HG02970 (cell line): ENCODE measurements at regions not wholly inside any gene's neighbourhood (a gene's known extent, or its start where the extent isn't known, plus 50 kb on each side); places are given as distances from the start of the nearest gene placed in this dataset.
"Not testable (repeated sequence)": the region's sequence is repeated elsewhere in the genome, so short reads cannot be mapped to it uniquely, and the experiment has no call there.

Experiments used
- ATAC-seq: cut with Tn5 transposase; IDR thresholded peaks from one replicate; pipeline ENCODE4 v1.9.1; 2021; ENCODE audit warnings: mild to moderate bottlenecking, moderate library complexity, moderate number of reproducible peaks; ENCODE audit not compliant: unreplicated experiment, low FRiP score

DNA sequence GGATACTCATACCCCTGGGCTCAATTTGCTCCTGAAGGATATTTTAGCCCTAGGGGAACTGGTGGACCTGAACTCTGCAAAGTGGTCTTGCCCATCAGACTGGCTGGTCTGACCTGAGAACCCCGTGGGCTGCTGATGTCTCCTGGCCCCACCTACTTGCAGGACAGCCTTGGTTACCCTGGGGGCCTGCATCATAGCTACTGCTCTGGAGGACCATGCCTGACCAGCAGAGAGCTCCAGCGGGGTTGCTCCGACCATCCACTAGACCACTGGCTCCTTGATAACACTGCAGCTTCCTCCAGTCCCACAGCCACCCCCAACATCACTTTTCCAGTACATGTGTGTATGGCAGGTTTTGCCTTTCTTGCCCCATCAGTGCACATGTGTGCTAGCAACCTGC is 331.6 kb upstream of the BRINP3 start:
- ATAC-seq, result no peak

DNA sequence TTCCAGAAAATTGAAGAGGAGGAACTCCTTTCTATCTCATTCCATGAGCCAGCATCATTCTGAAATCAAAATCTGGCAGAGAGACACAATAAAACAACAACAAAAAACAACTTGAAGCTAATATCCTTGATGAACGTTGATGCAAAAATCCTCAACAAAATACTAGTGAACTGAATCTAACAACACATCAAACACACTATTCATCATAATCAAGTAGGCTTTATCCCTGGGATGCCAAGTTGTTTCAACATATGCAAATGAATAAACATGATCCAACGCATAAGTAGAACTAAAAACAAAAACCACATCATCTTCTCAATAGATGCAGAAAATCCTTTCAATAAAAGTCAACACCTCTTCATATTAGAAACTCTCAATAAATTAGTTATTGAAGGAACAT is 335.3 kb upstream of the BRINP3 start:
- no peak for ATAC-seq

DNA sequence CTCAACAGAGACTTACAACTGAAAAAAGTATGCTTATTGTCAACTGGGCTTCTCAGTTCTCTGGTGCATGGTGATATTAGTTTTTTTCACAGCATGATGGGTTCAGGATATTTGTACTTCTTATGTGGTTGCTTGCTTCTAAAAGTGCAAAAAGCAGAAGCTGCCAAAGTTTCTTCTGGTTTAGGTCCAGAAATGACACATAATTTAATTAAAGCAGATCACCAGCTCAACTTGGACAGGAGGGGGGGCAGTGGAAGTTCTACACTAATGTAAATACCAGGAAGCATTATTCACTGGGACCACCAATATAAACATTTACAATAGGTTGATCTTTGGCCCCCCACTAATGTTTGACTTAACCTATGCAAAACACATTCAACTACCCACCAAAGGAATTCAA is 354.8 kb upstream of the BRINP3 start:
- ATAC-seq, result no peak

DNA sequence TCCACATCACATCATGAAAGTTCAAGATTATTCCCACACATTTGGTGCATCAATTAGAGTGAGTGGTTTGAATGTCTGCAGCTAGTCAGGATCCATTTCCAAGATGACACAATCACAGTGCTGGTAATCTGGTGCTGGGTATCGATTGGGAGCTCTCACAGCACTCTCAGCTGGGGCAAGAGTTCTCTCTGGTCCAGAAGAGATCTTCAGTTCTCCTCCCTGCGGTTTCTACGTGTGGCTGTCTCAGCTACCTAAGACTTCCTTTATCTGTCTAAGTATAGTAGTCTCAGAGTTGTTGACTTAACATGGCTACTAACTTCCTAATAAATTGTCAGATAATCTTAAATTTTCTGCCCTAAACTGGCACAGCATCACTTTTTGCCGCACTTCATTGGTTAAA is 358.0 kb upstream of the BRINP3 start:
- ATAC-seq, result no peak

DNA sequence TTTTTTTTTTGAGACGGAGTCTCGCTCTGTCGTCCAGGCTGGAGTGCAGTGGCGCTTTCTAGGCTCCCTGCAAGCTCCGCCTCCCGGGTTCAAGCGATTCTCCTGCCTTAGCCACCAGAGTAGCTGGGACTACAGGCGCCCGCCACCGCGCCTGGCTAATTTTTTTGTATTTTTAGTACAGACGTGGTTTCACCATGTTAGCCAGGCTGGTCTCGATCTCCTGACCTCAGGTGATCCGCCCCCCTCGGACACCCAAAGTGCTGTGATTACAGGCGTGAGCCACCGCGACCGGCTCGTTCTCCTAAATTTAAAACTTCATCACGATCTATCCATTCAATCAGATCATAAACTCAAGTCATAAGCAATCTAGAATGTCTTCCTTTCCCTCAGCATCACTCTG is 359.5 kb upstream of the BRINP3 start:
- ATAC-seq, result not testable (repeated sequence)

DNA sequence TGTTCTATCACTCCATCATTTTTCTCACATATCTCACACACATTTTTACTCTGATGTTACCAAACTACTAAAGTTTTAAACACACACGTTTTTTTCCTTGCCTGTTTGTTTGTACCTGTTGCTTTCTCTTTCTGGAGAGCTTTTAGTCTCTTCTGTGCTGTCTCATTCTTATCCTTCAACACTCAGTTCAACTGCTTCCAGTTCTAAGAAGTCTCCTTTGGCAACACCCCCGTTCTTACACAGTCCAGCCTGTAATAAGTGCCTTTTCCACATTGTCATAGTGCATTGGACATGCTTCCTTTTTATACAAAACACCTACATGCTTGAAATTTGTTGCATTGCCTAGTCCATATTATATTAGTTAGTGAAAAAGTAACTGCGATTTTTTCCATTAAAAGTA is 360.2 kb upstream of the BRINP3 start:
- ATAC-seq, result no peak

DNA sequence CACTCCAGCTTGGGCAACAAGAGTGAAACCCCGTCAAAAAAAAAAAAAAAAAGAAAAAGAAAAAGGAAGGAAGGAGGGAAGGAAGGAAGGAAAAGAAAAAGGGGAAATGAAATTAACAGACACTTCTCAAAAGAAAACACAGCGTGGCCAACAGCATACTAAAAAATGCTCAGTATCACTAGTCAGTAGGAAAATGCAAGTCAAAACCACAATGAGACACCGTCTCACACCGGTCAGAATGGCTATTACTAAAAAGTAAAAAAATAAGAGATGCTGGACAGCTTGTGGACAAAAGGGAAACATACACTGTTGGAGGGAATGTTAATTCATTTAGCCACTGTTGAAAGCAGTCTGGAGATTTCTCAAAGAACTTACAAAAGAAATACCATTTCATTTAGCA is 369.5 kb upstream of the BRINP3 start:
- no peak for ATAC-seq

DNA sequence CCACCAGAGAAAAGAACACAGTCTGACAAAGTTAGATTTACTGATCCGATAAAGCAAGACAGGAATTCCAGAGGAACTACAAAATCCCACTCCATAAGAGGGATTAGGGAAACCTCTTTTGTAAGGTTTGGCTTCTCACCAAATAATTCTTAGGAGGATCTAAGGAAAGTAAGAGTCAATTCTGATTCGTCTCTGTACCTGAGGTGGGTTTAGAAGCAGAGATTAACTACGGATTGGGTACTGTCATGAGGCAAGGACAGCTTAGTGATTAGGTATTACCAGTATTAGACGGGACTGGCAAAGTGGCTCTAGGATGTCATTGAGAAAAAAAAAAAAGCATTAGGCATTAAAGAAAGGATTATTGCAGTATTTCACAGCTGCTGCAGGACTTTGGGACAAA is 371.7 kb upstream of the BRINP3 start:
- no peak for ATAC-seq

DNA sequence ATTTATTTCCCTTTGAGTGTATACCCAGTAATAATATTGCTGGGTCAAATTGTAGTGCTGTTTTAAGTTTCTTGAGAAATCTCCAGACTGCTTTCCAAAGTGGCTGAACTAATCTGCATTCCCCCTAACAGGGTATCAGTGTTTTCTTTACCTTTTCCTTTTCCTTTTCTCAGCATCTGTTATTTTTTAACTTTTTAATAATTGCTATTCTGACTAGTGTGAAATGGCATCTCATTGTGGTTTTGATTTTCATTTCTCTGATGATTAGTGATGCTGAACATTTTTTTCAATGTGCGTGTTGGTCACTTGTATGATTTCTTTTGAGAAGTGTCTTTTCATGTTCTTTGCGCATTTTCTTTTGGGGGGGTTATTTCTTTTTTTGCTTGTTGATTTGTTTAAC is 374.9 kb upstream of the BRINP3 start:
- no peak for ATAC-seq

DNA sequence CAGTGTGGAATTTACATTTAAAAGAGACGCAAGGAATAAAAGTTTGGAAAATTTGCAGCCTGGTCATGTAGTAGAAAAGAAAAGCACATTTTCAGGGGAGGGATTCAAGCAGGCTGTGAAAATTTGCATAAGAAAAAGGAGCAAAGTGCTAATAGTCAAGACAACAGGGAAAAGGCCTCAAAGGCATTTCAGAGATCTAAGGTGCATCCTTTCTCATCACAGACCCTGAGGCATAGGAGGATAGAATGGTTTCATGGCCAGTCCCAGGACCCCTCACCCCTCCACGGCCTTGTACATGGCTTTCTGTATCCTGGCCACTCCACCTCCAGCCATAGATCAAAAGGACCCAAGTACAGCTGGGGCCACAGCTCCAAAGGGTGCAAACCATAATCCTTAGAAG is 380.5 kb upstream of the BRINP3 start:
- ATAC-seq, result no peak

DNA sequence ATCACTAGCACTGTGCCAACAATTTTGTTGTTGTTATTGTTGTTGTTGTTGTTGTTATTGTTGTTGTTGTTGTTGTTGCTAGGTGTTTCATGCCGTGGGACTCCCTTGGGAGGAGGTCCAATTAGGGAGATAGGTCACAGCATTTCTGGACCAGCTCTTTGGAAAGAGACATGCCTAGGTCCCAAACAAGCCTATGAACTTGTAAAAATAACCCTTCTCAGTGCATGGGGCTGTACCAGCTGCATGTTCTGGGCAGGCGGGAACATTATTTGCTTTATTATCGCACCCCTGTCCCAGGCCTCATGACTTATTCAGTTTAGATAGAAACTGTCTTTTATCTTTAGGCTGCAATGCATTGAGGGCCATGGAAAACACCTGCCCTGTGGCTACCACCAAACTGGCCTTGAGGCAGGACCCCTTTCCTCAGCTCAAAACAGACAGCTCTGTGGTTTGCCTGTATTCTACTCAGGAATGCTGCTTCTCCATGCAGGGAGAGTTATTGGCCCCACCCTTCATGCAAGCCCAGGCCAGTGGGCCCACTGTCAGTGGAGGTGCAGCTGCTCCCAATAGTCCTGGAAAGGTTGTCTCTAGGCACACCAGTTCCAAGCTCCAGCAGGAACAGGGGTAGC is 386.5 kb upstream of the BRINP3 start:
- no peak for ATAC-seq

DNA sequence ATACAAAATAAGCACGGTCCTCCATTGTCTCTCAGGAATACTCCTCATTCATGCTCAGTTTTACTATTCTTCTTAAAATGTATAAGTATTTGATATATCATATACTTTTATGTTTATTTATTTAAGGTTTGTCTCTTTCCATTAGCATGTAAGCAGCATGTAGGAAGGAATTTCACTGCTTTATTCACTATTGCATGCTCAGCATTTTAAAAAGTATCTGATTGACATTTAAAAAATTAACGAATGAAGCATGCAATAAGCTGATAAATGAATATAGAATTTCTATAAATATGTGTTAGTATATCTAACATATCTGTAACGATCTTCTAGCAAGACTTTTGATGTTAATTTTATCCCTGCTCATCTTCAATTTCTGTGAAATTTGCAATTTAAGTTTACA is 402.7 kb upstream of the BRINP3 start:
- no peak for ATAC-seq

DNA sequence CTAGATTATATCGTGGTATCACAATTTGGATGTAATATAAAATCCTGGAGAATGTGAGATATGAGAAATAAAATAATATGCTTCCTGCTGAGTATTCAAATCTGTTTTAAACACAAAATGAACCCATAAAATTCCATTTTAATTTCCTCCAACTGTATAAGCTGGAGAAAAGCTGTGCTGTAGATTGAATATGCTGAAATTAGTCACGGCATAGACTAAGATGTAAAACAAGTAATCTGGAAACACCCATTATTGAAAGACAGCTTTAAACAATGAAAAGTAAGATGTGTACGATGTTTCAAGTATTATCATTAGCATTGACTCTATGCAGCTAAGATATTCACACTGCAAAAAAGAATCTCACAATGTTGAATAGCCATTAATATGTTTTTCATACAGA is 403.4 kb upstream of the BRINP3 start:
- no peak for ATAC-seq

DNA sequence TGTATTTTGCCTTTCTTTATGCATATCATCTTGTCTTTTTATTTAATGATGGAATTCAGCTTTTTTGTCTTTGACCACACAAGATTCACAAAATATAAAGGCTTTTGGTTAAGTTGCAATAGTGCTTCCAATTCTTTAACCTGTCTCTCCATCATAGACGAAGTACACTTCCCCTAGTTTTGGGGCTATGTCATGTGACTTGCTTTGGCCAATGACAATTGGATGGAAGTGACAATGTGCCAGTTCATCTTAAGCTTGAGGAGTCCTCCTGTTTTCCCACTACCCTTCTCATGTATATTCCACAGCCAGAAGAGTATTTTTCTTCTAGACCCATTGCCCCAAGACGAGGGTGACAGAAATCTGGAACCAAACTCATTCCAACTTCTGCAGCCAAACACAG is 419.6 kb upstream of the BRINP3 start:
- no peak for ATAC-seq

DNA sequence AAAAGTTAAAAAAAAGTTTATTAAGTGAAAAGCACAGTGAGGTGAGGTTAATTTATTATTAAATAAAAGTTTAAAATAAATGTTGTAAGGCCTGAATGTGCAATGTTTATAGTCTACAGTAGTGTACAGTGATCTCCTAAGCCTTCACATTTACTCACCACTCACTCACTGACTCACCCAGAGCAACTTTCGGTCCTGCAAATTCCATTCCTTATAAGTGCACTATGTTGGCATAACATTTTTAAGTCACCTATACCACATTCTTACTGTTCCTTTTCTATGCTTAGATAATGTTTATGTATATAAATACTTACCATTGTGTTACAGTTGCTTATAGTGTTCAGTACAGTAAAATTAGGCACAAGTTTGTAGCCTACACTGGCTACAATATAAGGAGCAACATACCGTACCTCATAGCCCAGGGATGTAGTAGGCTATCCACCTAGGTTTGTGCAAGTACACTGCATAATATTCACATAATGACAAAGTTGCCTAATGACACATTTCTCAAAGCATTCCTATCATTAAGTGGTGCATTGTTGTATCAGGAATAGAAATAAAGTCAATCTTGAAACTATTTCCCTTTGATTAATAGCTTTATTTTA is 426.5 kb upstream of the BRINP3 start:
- ATAC-seq, result no peak

DNA sequence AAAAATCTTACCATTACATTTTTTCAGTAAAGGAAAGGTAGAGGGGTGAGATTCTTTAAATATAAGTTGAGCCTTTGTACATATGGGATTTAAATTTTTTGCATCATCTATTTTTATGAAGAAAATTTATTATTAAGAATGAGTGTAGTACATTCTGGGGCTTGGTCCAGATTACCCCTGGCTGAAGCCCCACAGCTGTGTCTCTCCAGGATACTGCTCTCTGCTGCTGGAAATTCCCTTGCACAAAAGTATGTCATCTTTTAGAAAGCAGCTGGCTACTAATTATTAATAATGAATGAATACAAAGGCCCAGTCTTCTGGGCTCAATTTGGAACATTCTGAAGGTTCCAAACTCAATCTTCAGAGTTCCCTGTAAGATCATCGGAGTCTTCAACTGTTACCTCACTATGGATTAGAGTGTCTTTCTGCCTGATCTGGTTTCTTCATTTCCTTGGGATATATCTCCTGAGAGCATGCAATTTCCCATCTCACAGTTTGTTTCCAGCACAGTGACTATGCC is 428.6 kb upstream of the BRINP3 start:
- ATAC-seq, result no peak

DNA sequence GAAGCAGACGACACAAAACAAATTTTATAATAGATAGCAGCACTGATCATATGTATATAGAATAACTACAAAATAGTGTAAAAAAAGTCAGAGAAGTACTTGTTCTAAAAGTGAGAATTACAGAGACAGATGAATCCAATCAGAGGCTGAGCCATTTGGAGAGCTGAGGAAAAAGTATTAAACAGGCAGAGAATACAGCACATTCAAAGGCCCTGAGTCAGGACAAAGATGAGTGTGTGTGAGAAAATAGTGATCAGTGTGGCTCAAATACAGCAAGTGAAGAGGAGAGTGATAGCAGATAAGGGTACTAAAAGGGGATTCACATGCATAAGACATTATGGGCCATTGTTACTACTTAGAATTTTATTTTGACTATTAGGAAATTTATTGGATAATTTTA is 430.6 kb upstream of the BRINP3 start:
- no peak for ATAC-seq

DNA sequence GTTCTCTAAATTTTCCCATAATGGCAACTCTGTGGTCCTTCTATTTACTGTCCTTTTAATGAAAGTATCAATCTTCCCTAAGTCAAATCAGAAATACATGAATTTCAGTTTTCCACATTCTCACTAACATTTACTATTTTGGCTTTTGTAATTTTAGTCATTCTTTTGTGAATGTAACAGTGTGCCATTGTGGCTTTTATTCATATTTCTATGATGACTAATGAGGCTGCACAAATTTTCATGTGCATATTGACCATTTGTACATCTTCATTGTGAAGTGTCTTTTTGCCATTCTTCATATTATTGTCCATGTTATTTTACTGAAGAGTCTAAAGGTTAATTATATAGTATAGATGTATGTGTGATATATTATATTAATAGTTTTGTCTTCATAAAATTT is 431.0 kb upstream of the BRINP3 start:
- no peak for ATAC-seq

DNA sequence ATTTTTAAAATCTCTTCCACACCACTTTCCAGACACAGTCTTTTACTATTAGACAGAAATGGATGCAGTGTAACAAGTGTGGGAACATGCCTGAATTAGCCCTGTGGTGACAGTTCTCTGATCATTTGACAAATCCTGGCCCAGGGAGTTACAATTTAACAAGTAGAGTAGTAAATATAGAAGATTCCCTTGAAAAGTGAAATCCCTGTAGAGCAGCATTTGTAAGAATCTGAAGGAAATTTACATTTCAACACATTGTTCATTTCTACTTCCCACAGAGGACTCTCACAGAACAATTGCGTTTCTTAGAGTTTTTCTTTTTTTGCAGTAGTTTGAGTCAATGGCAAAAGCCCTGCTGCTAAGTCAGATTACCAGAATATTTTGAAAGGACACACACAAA is 458.3 kb upstream of the BRINP3 start:
- ATAC-seq, result no peak

DNA sequence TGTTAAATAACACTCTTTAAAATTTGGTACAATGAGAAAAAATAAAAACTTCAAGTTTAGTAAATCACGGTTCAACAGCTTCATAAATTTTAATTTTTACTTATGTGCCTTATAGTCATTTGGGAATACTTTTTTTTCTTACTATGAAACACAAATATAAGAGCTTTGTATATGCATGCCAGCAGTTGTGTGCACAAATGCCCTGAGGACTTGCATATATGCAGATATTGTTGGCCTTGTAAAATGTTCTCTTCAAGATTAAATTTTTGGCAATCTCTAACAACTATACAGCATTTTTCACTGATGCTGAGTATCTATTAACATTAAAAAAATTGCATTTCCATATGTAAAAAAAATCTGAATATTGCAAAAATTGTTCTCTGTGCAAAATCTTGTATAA is 458.7 kb upstream of the BRINP3 start:
- ATAC-seq, result no peak

DNA sequence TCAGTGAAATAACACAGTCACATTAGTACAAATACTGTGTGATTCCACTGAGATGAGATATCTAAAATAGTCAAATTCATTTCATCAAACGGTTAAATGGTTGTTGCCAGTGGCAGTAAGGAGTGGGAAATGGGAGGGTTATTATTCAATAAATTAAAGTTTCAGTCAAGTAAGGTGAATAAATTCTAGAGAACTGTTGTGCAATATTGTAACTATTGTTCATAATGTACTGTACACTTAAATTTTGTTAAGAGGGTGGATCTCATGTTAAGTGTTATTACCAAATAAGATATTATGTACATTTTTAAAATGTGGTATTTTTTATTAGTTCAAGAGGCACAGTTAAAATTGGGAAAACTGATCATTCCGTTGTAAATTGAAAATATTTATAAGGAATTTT is 463.3 kb upstream of the BRINP3 start:
- no peak for ATAC-seq

DNA sequence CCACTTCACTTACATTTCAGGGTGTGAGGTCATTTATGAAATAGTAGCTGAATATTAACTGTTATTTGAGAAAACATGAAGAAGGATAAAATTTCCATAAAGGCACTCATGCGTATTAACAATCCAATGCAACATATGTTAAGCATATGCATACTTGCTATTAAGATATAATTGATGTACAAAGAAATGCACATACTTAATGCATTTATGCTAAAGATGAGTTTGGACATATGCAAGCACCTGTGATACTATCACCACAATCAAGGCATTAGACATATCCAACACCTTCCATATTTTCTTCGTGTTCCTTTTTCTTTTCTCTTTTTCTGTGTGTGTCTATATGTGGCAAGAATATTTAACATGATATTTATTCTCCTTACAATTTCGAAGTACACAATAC is 464.8 kb upstream of the BRINP3 start:
- no peak for ATAC-seq

DNA sequence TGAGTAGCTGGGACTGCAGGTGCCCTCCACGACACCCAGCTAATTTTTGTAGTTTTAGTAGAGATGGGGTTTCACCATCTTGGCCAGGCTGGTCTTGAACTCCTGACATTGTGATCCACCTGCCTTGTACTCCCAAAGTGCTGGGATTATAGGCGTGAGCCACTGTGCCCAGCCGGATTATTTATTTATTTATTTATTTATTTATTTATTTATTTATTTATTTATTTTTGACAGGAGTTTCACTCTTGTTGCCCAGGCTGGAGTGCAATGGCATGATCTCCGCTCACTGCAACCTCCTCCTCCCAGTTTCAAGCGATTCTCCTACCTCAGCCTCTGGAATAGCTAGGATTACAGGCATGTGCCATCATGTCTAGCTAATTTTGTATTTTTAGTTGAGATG is 466.1 kb upstream of the BRINP3 start:
- ATAC-seq, result not testable (repeated sequence)
